GM12878 (cell line): ENCODE measurements at regions not wholly inside any gene's neighbourhood (a gene's known extent, or its start where the extent isn't known, plus 50 kb on each side); places are given as distances from the start of the nearest gene placed in this dataset.

Experiments used
- ATAC-seq: fragments of 200-7000 bp; cut with Tn5 transposase; 3 replicates; pipeline ENCODE4 v1.9.1; 2020; ENCODE audit warnings: mild to moderate bottlenecking, moderate library complexity
- BruUV-seq: library from RNA; stranded (reverse); fragments of 400-500 nt; replicated peaks from 2 replicates; lab custom pipeline; 2021; lab: Mats Ljungman, UMichigan
- CTCF ChIA-PET: fragments of 300-600 bp; sonication (Branson Sonifier 250); formaldehyde crosslinking; extraction: SDS; loops from one replicate; lab custom pipeline; 2021; ENCODE audit warnings: inconsistent platforms; lab: Yijun Ruan, JAX
- POLR2A ChIA-PET: fragments of 350-600 bp; formaldehyde crosslinking; extraction: SDS; loops from one replicate; lab custom pipeline; 2021; ENCODE audit warnings: inconsistent platforms; lab: Charles Lee
- RAD21 ChIA-PET: fragments of 300-600 bp; sonication (Branson Sonifier 250); formaldehyde crosslinking; loops from one replicate; lab custom pipeline; 2023; ENCODE audit warnings: antibody characterized with exemption; ENCODE audit not compliant: unreplicated experiment; lab: Charles Lee
- SMC1A ChIA-PET: fragments of 300-600 bp; sonication (Branson Sonifier 250); formaldehyde crosslinking; loops from one replicate; lab custom pipeline; 2023; ENCODE audit not compliant: unreplicated experiment, uncharacterized antibody; lab: Charles Lee
- DNase-seq: peaks from one replicate; pipeline ENCODE4 v3.0.0-alpha.2; 2011; ENCODE audit warnings: low read depth, low spot score
- FAIRE-seq: peaks from 3 replicates; lab custom pipeline; 2011; peaks lifted over from hg19 to GRCh38; lab: Jason Lieb, UNC
- H2AFZ ChIP-seq: 2 replicates; pipeline ENCODE4 v1.6.0; 2011; ENCODE audit warnings: low read depth, low read length, control low read depth; ENCODE audit not compliant: control insufficient read depth
- H3K27ac ChIP-seq: 2 replicates; pipeline ENCODE4 v1.5.1; 2011; ENCODE audit warnings: control low read depth; ENCODE audit not compliant: control insufficient read depth, insufficient read depth
- H3K27me3 ChIP-seq, 2 experiments: replicated peaks in 1 of 2; 2 replicates each; pipeline versions ENCODE4 v1.6.0 to v1.6.1; 2011; ENCODE audit warnings: low read length in 1 of 2; ENCODE audit not compliant: control insufficient read depth in 2 of 2, insufficient read depth in 2 of 2
- H3K36me3 ChIP-seq, 2 experiments: 2 replicates each; pipeline ENCODE4 v1.5.1; 2011; ENCODE audit warnings: low read length in 1 of 2; ENCODE audit not compliant: control insufficient read depth in 2 of 2, insufficient read depth in 2 of 2
- H3K4me1 ChIP-seq: 2 replicates; pipeline ENCODE4 v1.6.1; 2011; ENCODE audit warnings: mild to moderate bottlenecking, low read length, moderate library complexity, mixed read lengths; ENCODE audit not compliant: control insufficient read depth, insufficient read depth
- H3K4me2 ChIP-seq: 2 replicates; pipeline ENCODE4 v1.6.0; 2011; ENCODE audit warnings: control low read depth; ENCODE audit not compliant: control insufficient read depth, insufficient read depth
- H3K4me3 ChIP-seq: fragments of 200-600 bp; sonication (generic); 2 replicates; pipeline ENCODE4 v1.5.1; 2016
- H3K79me2 ChIP-seq: 2 replicates; pipeline ENCODE4 v1.6.0; 2011; ENCODE audit warnings: low read length; ENCODE audit not compliant: control insufficient read depth, insufficient read depth
- H3K9ac ChIP-seq: 2 replicates; pipeline ENCODE4 v1.8.0; 2011; ENCODE audit warnings: low read length, control low read depth, mixed read lengths; ENCODE audit not compliant: control insufficient read depth, insufficient read depth
- H3K9me3 ChIP-seq: replicated peaks from 3 replicates; pipeline ENCODE4 v1.5.1; 2011; ENCODE audit warnings: mild to moderate bottlenecking, low read length; ENCODE audit not compliant: control insufficient read depth, insufficient read depth
- H4K20me1 ChIP-seq: 2 replicates; pipeline ENCODE4 v1.6.0; 2011; ENCODE audit not compliant: control insufficient read depth, insufficient read depth
- EP300 ChIP-seq, 2 experiments: fragments of 150-350 bp in 1 of 2; IDR thresholded peaks; 2 replicates each; pipeline ENCODE4 v1.6.1; 2011 to 2012; ENCODE audit warnings: low read depth in 2 of 2, low read length in 2 of 2, borderline replicate concordance in 1 of 2, improper control_type of control experiment in 1 of 2, inconsistent platforms in 1 of 2; ENCODE audit not compliant: control insufficient read depth in 1 of 2
- KAT2A ChIP-seq: conservative IDR thresholded peaks from 2 replicates; pipeline ENCODE4 v1.6.1; 2011; ENCODE audit warnings: low read depth, low read length; ENCODE audit not compliant: control insufficient read depth
- LARP7 ChIP-seq: fragments of 450-650 bp; IDR thresholded peaks from 2 replicates; pipeline ENCODE4 v1.6.1; 2017; ENCODE audit warnings: mild to moderate bottlenecking
- MEF2B ChIP-seq: fragments of 450-650 bp; IDR thresholded peaks from 2 replicates; pipeline ENCODE4 v1.6.1; 2018; ENCODE audit warnings: mild to moderate bottlenecking, moderate library complexity; ENCODE audit not compliant: partially characterized antibody, poor library complexity, severe bottlenecking
- MYB ChIP-seq: fragments of 150-350 bp; IDR thresholded peaks from 2 replicates; pipeline ENCODE4 v1.6.1; 2014; ENCODE audit warnings: mild to moderate bottlenecking, low read depth, low read length, borderline replicate concordance
- POLR2A ChIP-seq: IDR thresholded peaks from 2 replicates; pipeline ENCODE4 v1.6.1; 2011; ENCODE audit warnings: low read depth, mild to moderate bottlenecking, low read length
- POU2F2 ChIP-seq: IDR thresholded peaks from 3 replicates; pipeline ENCODE4 v1.6.1; 2011; ENCODE audit warnings: low read depth, mild to moderate bottlenecking, low read length, borderline replicate concordance
- YBX1 ChIP-seq: fragments of 450-650 bp; IDR thresholded peaks from 2 replicates; pipeline ENCODE4 v1.6.1; 2016; ENCODE audit warnings: antibody characterized with exemption
- ZNF384 ChIP-seq: IDR thresholded peaks from 2 replicates; pipeline ENCODE4 v1.6.1; 2012; ENCODE audit warnings: low read depth, mild to moderate bottlenecking, low read length, improper control_type of control experiment, borderline replicate concordance
- WGBS: methylation state at CpG from one replicate; pipeline ENCODE4 v1.1.6; 2016; ENCODE audit warnings: low lambda C conversion rate; ENCODE audit not compliant: insufficient replicate concordance, insufficient coverage; ENCODE audit errors: missing lambda C conversion rate; 5-methylcytosine and 5-hydroxymethylcytosine counted together
- in situ Hi-C: fragments of 300-500 bp; cut with MboI; formaldehyde crosslinking; loops from 9 replicates; pipeline ENCODE4 v1.14.3; 2018; ENCODE audit warnings: mixed read lengths
- intact Hi-C: fragments of 100-400 bp; cut with micrococcal nuclease; formaldehyde crosslinking; loops from one replicate; pipeline ENCODE4 v1.14.2; 2022; ENCODE audit not compliant: unreplicated experiment
- TF ChIP-seq, protein P1 (sequence below): fragments of 450-650 bp; IDR thresholded peaks from 2 replicates; pipeline ENCODE4 v1.6.1; 2016; ENCODE audit warnings: mild to moderate bottlenecking, moderate library complexity, borderline replicate concordance
- TF ChIP-seq, protein P2 (sequence below): IDR thresholded peaks from 2 replicates; pipeline ENCODE4 v1.6.1; 2011; ENCODE audit warnings: borderline replicate concordance, low read depth, mild to moderate bottlenecking, moderate library complexity, mixed read lengths, low read length; ENCODE audit not compliant: insufficient read depth; ENCODE audit errors: extremely low read length
- TF ChIP-seq, protein P3 (sequence below): IDR thresholded peaks from 2 replicates; pipeline ENCODE4 v1.6.1; 2011; ENCODE audit warnings: low read depth, low read length, improper control_type of control experiment, borderline replicate concordance
- TF ChIP-seq, protein P4 (sequence below): fragments of 450-650 bp; formaldehyde crosslinking; IDR thresholded peaks from 2 replicates; pipeline ENCODE4 v1.4.0; 2020; ENCODE audit warnings: mild to moderate bottlenecking, moderate library complexity

DNA sequence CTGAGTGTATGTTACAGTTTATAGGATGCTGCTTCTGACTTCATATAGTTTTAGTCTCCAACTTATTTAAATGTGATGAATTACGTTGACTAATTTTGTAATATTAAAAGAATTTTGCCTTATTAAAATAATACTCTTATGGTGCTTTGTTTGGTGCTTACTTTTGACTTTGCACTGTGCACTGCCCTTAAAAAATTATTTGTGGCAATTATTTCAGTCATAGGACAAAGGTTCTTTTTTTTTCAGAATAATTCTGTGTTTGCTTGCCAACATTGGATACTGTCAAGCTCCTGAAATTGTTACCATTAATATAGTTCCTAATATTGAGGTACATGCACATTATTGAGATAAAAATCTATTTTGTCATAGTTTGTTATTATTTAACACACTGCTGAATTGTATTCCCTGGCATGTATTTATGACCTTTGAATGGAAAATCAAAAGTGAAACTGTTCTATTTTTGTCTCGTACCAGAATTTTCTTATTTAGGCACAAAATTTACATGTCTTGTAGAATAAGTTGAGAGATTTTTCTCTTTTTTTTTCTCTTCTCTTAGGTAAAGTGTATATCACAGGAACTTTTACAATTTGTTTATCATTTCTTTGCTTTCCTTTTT lies 572.8 kb upstream of the KLHL29 start (continued):
- TF ChIP-seq, protein P1, sequence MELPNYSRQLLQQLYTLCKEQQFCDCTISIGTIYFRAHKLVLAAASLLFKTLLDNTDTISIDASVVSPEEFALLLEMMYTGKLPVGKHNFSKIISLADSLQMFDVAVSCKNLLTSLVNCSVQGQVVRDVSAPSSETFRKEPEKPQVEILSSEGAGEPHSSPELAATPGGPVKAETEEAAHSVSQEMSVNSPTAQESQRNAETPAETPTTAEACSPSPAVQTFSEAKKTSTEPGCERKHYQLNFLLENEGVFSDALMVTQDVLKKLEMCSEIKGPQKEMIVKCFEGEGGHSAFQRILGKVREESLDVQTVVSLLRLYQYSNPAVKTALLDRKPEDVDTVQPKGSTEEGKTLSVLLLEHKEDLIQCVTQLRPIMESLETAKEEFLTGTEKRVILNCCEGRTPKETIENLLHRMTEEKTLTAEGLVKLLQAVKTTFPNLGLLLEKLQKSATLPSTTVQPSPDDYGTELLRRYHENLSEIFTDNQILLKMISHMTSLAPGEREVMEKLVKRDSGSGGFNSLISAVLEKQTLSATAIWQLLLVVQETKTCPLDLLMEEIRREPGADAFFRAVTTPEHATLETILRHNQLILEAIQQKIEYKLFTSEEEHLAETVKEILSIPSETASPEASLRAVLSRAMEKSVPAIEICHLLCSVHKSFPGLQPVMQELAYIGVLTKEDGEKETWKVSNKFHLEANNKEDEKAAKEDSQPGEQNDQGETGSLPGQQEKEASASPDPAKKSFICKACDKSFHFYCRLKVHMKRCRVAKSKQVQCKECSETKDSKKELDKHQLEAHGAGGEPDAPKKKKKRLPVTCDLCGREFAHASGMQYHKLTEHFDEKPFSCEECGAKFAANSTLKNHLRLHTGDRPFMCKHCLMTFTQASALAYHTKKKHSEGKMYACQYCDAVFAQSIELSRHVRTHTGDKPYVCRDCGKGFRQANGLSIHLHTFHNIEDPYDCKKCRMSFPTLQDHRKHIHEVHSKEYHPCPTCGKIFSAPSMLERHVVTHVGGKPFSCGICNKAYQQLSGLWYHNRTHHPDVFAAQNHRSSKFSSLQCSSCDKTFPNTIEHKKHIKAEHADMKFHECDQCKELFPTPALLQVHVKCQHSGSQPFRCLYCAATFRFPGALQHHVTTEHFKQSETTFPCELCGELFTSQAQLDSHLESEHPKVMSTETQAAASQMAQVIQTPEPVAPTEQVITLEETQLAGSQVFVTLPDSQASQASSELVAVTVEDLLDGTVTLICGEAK, result no peak

DNA sequence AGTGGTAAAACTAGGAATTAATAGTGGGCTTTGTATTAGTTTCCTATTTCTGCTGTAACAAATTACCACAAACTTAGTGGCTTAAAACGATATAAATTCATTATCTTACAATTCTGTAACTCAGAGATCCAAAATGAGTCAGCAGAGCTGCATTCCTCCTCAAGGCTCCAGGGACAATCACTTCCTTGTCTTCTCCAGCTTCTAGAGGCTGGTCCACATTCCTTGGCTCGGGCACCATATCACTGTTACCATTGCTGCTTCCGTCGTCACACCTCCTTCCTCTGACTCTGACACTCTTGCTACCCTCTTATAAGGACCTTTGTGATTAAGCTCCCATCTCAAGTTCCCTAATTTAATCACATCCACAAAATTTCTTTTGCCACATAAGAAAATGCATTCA lies 567.8 kb upstream of the KLHL29 start:
- ATAC-seq (no peak), DNase-seq (no peak), FAIRE-seq (no peak)
- SMC1A ChIA-PET, result no interaction called here
- BruUV-seq, result no TSS peak
- RAD21 ChIA-PET, result no interaction called here
- Histone ChIP-seq H3K4me3 (no peak overlapping the region), H3K9me3 (no peaks in the 10 kb centered on the region), H3K36me3 (no peaks in the 10 kb centered on the region), H4K20me1 (no peaks in the 10 kb centered on the region), H3K27me3 (no peaks in the 10 kb centered on the region), H3K9ac (no peak overlapping the region), H3K4me2 (no peak overlapping the region), H3K4me1 (no peaks in the 10 kb centered on the region), H3K27ac (no peak overlapping the region), H2AFZ (no peak overlapping the region), H3K79me2 (no peaks in the 10 kb centered on the region)
- CTCF ChIA-PET, result no interaction called here
- in situ Hi-C loops, result no loop called here
- 18% methylated on average over 4 of the region's 4 CpGs for WGBS
- POLR2A ChIA-PET, result no interaction called here
- intact Hi-C loops, result no loop called here
- TF ChIP-seq KAT2A (no peak), POLR2A (no peak), MEF2B (no peak), POU2F2 (no peak), EP300 (IDR thresholded peaks at IDR 0.05; ENCODE audit: borderline replicate concordance in 1 of 2, control insufficient read depth in 1 of 2, low read depth in 2 of 2, low read length in 2 of 2) (no peak), ZNF384 (no peak), LARP7 (no peak), MYB (no peak), YBX1 (no peak)
- TF ChIP-seq, protein P2, sequence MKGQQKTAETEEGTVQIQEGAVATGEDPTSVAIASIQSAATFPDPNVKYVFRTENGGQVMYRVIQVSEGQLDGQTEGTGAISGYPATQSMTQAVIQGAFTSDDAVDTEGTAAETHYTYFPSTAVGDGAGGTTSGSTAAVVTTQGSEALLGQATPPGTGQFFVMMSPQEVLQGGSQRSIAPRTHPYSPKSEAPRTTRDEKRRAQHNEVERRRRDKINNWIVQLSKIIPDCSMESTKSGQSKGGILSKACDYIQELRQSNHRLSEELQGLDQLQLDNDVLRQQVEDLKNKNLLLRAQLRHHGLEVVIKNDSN, result no peak
- TF ChIP-seq, protein P3, sequence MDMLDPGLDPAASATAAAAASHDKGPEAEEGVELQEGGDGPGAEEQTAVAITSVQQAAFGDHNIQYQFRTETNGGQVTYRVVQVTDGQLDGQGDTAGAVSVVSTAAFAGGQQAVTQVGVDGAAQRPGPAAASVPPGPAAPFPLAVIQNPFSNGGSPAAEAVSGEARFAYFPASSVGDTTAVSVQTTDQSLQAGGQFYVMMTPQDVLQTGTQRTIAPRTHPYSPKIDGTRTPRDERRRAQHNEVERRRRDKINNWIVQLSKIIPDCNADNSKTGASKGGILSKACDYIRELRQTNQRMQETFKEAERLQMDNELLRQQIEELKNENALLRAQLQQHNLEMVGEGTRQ, result no peak
- TF ChIP-seq, protein P4, sequence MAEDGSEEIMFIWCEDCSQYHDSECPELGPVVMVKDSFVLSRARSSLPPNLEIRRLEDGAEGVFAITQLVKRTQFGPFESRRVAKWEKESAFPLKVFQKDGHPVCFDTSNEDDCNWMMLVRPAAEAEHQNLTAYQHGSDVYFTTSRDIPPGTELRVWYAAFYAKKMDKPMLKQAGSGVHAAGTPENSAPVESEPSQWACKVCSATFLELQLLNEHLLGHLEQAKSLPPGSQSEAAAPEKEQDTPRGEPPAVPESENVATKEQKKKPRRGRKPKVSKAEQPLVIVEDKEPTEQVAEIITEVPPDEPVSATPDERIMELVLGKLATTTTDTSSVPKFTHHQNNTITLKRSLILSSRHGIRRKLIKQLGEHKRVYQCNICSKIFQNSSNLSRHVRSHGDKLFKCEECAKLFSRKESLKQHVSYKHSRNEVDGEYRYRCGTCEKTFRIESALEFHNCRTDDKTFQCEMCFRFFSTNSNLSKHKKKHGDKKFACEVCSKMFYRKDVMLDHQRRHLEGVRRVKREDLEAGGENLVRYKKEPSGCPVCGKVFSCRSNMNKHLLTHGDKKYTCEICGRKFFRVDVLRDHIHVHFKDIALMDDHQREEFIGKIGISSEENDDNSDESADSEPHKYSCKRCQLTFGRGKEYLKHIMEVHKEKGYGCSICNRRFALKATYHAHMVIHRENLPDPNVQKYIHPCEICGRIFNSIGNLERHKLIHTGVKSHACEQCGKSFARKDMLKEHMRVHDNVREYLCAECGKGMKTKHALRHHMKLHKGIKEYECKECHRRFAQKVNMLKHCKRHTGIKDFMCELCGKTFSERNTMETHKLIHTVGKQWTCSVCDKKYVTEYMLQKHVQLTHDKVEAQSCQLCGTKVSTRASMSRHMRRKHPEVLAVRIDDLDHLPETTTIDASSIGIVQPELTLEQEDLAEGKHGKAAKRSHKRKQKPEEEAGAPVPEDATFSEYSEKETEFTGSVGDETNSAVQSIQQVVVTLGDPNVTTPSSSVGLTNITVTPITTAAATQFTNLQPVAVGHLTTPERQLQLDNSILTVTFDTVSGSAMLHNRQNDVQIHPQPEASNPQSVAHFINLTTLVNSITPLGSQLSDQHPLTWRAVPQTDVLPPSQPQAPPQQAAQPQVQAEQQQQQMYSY (CRISPR knock-in tag), result no peak
